H9 (cell line): ENCODE measurements at regions not wholly inside any gene's neighbourhood (a gene's known extent, or its start where the extent isn't known, plus 50 kb on each side); places are given as distances from the start of the nearest gene placed in this dataset.

Experiments used
- DNase-seq: peaks from one replicate; pipeline ENCODE4 v3.0.0-alpha.2; 2017
- H2AFZ ChIP-seq: one replicate; pipeline ENCODE4 v1.6.1; 2013; ENCODE audit warnings: mild to moderate bottlenecking, low read length, control low read depth, moderate library complexity
- H2AK5ac ChIP-seq: 2 replicates; pipeline ENCODE4 v1.6.1; 2013; ENCODE audit warnings: low read length, control low read depth, mixed read lengths; ENCODE audit not compliant: insufficient read length
- H2BK120ac ChIP-seq: one replicate; pipeline ENCODE4 v1.6.1; 2013; ENCODE audit warnings: low read depth, mild to moderate bottlenecking, low read length, control low read depth, inconsistent platforms; ENCODE audit not compliant: poor library complexity, severe bottlenecking
- H2BK12ac ChIP-seq: 2 replicates; pipeline ENCODE4 v1.6.1; 2013; ENCODE audit warnings: low read length, control low read depth, mixed read lengths, low read depth; ENCODE audit not compliant: insufficient read length
- H2BK15ac ChIP-seq: 2 replicates; pipeline ENCODE4 v1.6.1; 2013; ENCODE audit warnings: low read depth, low read length, control low read depth
- H2BK20ac ChIP-seq: one replicate; pipeline ENCODE4 v1.6.1; 2013; ENCODE audit warnings: low read depth, mild to moderate bottlenecking, low read length, control low read depth, inconsistent platforms; ENCODE audit not compliant: poor library complexity, severe bottlenecking
- H2BK5ac ChIP-seq: 2 replicates; pipeline ENCODE4 v1.6.1; 2013; ENCODE audit warnings: low read length, control low read depth, mixed read lengths; ENCODE audit not compliant: insufficient read length
- H3K14ac ChIP-seq: 2 replicates; pipeline ENCODE4 v1.6.1; 2013; ENCODE audit warnings: low read length, control low read depth; ENCODE audit not compliant: insufficient read depth
- H3K18ac ChIP-seq: 2 replicates; pipeline ENCODE4 v1.6.1; 2013; ENCODE audit warnings: low read depth, mild to moderate bottlenecking, mixed read lengths, low read length, control low read depth; ENCODE audit not compliant: insufficient read length
- H3K23ac ChIP-seq: 2 replicates; pipeline ENCODE4 v1.6.1; 2013; ENCODE audit warnings: low read length, control low read depth, mixed read lengths, low read depth; ENCODE audit not compliant: insufficient read length
- H3K23me2 ChIP-seq: 2 replicates; pipeline ENCODE4 v1.6.1; 2013; ENCODE audit warnings: low read depth, mild to moderate bottlenecking, mixed read lengths, low read length, control low read depth; ENCODE audit not compliant: insufficient read length, poor library complexity, severe bottlenecking
- H3K27ac ChIP-seq: 2 replicates; pipeline ENCODE4 v1.5.1; 2013; ENCODE audit warnings: low read length, control low read depth, mixed read lengths, low read depth; ENCODE audit not compliant: insufficient read length
- H3K27me3 ChIP-seq: 2 replicates; pipeline ENCODE4 v1.6.1; 2013; ENCODE audit warnings: low read length, control low read depth, inconsistent platforms; ENCODE audit not compliant: insufficient read depth
- H3K4ac ChIP-seq: 2 replicates; pipeline ENCODE4 v1.6.1; 2013; ENCODE audit warnings: low read depth, mild to moderate bottlenecking, control low read depth, inconsistent platforms, low read length, moderate library complexity
- H3K4me1 ChIP-seq: 2 replicates; pipeline ENCODE4 v1.6.1; 2013; ENCODE audit warnings: low read length, control low read depth, inconsistent platforms; ENCODE audit not compliant: insufficient read depth
- H3K4me2 ChIP-seq: 2 replicates; pipeline ENCODE4 v1.6.1; 2013; ENCODE audit warnings: low read length, control low read depth, mixed read lengths; ENCODE audit not compliant: insufficient read length, insufficient read depth
- H3K56ac ChIP-seq: 2 replicates; pipeline ENCODE4 v1.6.1; 2013; ENCODE audit warnings: low read depth, mild to moderate bottlenecking, mixed read lengths, low read length, control low read depth; ENCODE audit not compliant: insufficient read length
- H3K79me1 ChIP-seq: 2 replicates; pipeline ENCODE4 v1.6.1; 2013; ENCODE audit warnings: low read depth, mild to moderate bottlenecking, moderate library complexity, low read length, control low read depth, inconsistent platforms; ENCODE audit not compliant: insufficient read depth, poor library complexity, severe bottlenecking
- H3K79me2 ChIP-seq: 2 replicates; pipeline ENCODE4 v1.6.1; 2013; ENCODE audit warnings: low read length, control low read depth, inconsistent platforms; ENCODE audit not compliant: insufficient read depth
- H3K9ac ChIP-seq: 2 replicates; pipeline ENCODE4 v1.6.1; 2013; ENCODE audit warnings: low read length, control low read depth, mixed read lengths; ENCODE audit not compliant: insufficient read length; ENCODE audit errors: extremely low read depth
- H3K9me3 ChIP-seq: one replicate; pipeline ENCODE4 v1.6.1; 2013; ENCODE audit warnings: low read depth, low read length, inconsistent platforms; ENCODE audit not compliant: control insufficient read depth
- H3T11ph ChIP-seq: one replicate; pipeline ENCODE4 v1.6.1; 2013; ENCODE audit warnings: mild to moderate bottlenecking, low read length, control low read depth, inconsistent platforms
- H4K20me1 ChIP-seq: one replicate; pipeline ENCODE4 v1.6.1; 2013; ENCODE audit not compliant: control insufficient read depth, insufficient read length, insufficient read depth
- H4K5ac ChIP-seq: 2 replicates; pipeline ENCODE4 v1.6.1; 2013; ENCODE audit warnings: low read depth, mild to moderate bottlenecking, mixed read lengths, low read length, control low read depth; ENCODE audit not compliant: insufficient read length
- H4K8ac ChIP-seq: replicated peaks from 2 replicates; pipeline ENCODE4 v1.6.1; 2013; ENCODE audit warnings: low read length, control low read depth, mixed read lengths, low read depth; ENCODE audit not compliant: insufficient read length
- H4K91ac ChIP-seq: 2 replicates; pipeline ENCODE4 v1.6.1; 2013; ENCODE audit warnings: low read depth, mild to moderate bottlenecking, moderate library complexity, mixed read lengths, low read length, control low read depth; ENCODE audit not compliant: insufficient read length
- H3K27ac Mint-ChIP-seq, 3 experiments: 2 replicates in 2 of 3; 3 replicates in 1 of 3; pipeline ENCODE4 v1.8.0; 2020 to 2021; ENCODE audit warnings: mixed read lengths in 3 of 3, mild to moderate bottlenecking in 1 of 3, moderate library complexity in 1 of 3
- H3K27me3 Mint-ChIP-seq: 2 replicates; pipeline ENCODE4 v1.8.0; 2021; ENCODE audit warnings: low read depth, mild to moderate bottlenecking, moderate library complexity, mixed read lengths
- H3K36me3 Mint-ChIP-seq, 3 experiments: 2 replicates in 2 of 3; 3 replicates in 1 of 3; pipeline ENCODE4 v1.8.0; 2020 to 2021; ENCODE audit warnings: low read depth in 3 of 3, mixed read lengths in 3 of 3; ENCODE audit not compliant: insufficient read depth in 1 of 3
- H3K4me1 Mint-ChIP-seq, 2 experiments: 2 replicates each; pipeline ENCODE4 v1.8.0; 2020; ENCODE audit warnings: mixed read lengths in 2 of 2
- H3K4me3 Mint-ChIP-seq, 2 experiments: 2 replicates in 1 of 2; 3 replicates in 1 of 2; pipeline ENCODE4 v1.8.0; 2020 to 2021; ENCODE audit warnings: mild to moderate bottlenecking in 2 of 2, mixed read lengths in 2 of 2, moderate library complexity in 1 of 2
- H3K9me3 Mint-ChIP-seq, 2 experiments: 2 replicates in 1 of 2; 3 replicates in 1 of 2; pipeline ENCODE4 v1.8.0; 2020; ENCODE audit warnings: mild to moderate bottlenecking in 2 of 2, mixed read lengths in 2 of 2, moderate library complexity in 1 of 2
- CTCF ChIP-seq: fragments of 200-600 bp; sonication (generic); conservative IDR thresholded peaks from 3 replicates; pipeline ENCODE4 v1.8.0; 2021; ENCODE audit warnings: antibody characterized with exemption, mild to moderate bottlenecking
- WGBS: extraction: QIAGEN DNeasy Blood & Tissue Kit; methylation state at CpG from one replicate; pipeline ENCODE4 v1.1.7; 2013; ENCODE audit warnings: missing lambda C conversion rate, low lambda C conversion rate, mixed read lengths; ENCODE audit not compliant: insufficient read length; ENCODE audit errors: extremely low coverage; 5-methylcytosine and 5-hydroxymethylcytosine counted together

- no peak overlapping the region for H4K91ac ChIP-seq
- H3K23ac ChIP-seq: no peak overlapping the region
- peak; percentile 24 for DNase-seq
- H3K56ac ChIP-seq: no peak overlapping the region
- Mint-ChIP-seq H3K36me3 (no peaks in the 10 kb centered on the region), H3K27ac (no peak overlapping the region), H3K9me3 (no peaks in the 10 kb centered on the region), H3K4me1 (peaks cover 17 to 33% of the 10 kb centered on the region in 2 experiments), H3K4me3 (no peak overlapping the region), H3K27me3 (peaks cover 15% of the 10 kb centered on the region)
- no peak overlapping the region for H2AFZ ChIP-seq
- H4K20me1 ChIP-seq: no peaks in the 10 kb centered on the region
- no peak overlapping the region for H3K4ac ChIP-seq
- H2BK5ac ChIP-seq: no peak overlapping the region
- H2BK12ac ChIP-seq: no peak overlapping the region
- no peak overlapping the region for H2BK15ac ChIP-seq
- no peaks in the 10 kb centered on the region for H3K27me3 ChIP-seq
- no peak overlapping the region for H3K4me2 ChIP-seq
- no peak overlapping the region for H2AK5ac ChIP-seq
- no peak overlapping the region for H3K18ac ChIP-seq
- peaks cover 3% of the 10 kb centered on the region for H3K23me2 ChIP-seq
- no peak overlapping the region for H2BK20ac ChIP-seq
- no peak overlapping the region for H4K8ac ChIP-seq
- H3K4me1 ChIP-seq: no peaks in the 10 kb centered on the region; the same call in 1 of the 2 replicates
- no peak for TF ChIP-seq CTCF
- no peak overlapping the region for H3T11ph ChIP-seq
- no peak overlapping the region for H3K27ac ChIP-seq
- H3K14ac ChIP-seq: no peak overlapping the region
- no peaks in the 10 kb centered on the region for H3K9me3 ChIP-seq
- no peak overlapping the region for H4K5ac ChIP-seq
- no CpG with 5 or more reads among the region's 19 CpGs for WGBS
- H3K79me2 ChIP-seq: no peaks in the 10 kb centered on the region
- H3K9ac ChIP-seq: no peak overlapping the region
- H3K79me1 ChIP-seq: no peaks in the 10 kb centered on the region
- no peak overlapping the region for H2BK120ac ChIP-seq
These were observed 167.8 kb downstream of the BRD1 start for GRCh38 chr22:49659924-49660315.
